Panc1 (cell line): ENCODE measurements at regions not wholly inside any gene's neighbourhood (a gene's known extent, or its start where the extent isn't known, plus 50 kb on each side); places are given as distances from the start of the nearest gene placed in this dataset.

Experiments used
- ATAC-seq: fragments of 200-7000 bp; cut with Tn5 transposase; 2 replicates; pipeline ENCODE4 v1.9.1; 2020; ENCODE audit warnings: mild to moderate bottlenecking, moderate library complexity
- BruUV-seq: library from RNA; stranded (reverse); fragments of 400-500 nt; replicated peaks from 2 replicates; lab custom pipeline; 2021; lab: Mats Ljungman, UMichigan
- CTCF ChIA-PET: fragments of 300-600 bp; sonication (Branson Sonifier 250); formaldehyde crosslinking; loops from one replicate; lab custom pipeline; 2022; ENCODE audit warnings: antibody characterized with exemption; lab: Charles Lee
- POLR2A ChIA-PET: fragments of 300-600 bp; sonication (Branson Sonifier 250); formaldehyde crosslinking; loops from one replicate; lab custom pipeline; 2022; ENCODE audit warnings: antibody characterized with exemption; lab: Charles Lee
- DNase-seq: peaks from one replicate; pipeline ENCODE4 v3.0.0-alpha.2; 2010; ENCODE audit warnings: low read depth, low spot score
- H3K27ac ChIP-seq: 2 replicates; pipeline ENCODE4 v1.5.1; 2011; ENCODE audit warnings: mild to moderate bottlenecking, low read length, inconsistent platforms
- H3K27me3 ChIP-seq: fragments of 200-500 bp; sonication (Bioruptor generic); 2 replicates; pipeline ENCODE4 v1.6.0; 2014; ENCODE audit warnings: low read length, inconsistent platforms; ENCODE audit not compliant: control insufficient read depth, insufficient read depth
- H3K36me3 ChIP-seq: fragments of 200-500 bp; sonication (Bioruptor generic); 2 replicates; pipeline ENCODE4 v1.5.1; 2014; ENCODE audit warnings: inconsistent platforms, mild to moderate bottlenecking, low read length, moderate library complexity; ENCODE audit not compliant: control insufficient read depth, insufficient read depth
- H3K4me1 ChIP-seq: 2 replicates; pipeline ENCODE4 v1.5.1; 2011; ENCODE audit warnings: inconsistent platforms, mild to moderate bottlenecking, low read length, moderate library complexity; ENCODE audit not compliant: control insufficient read depth, insufficient read depth
- H3K4me3 ChIP-seq, 2 experiments: 2 replicates each; pipeline ENCODE4 v1.5.1; 2011 to 2012; ENCODE audit warnings: low read depth in 2 of 2, low read length in 2 of 2, mild to moderate bottlenecking in 2 of 2, inconsistent platforms in 1 of 2, moderate library complexity in 1 of 2
- H3K9me3 ChIP-seq: fragments of 200-500 bp; sonication (Bioruptor generic); 2 replicates; pipeline ENCODE4 v1.5.1; 2014; ENCODE audit warnings: low read depth, mild to moderate bottlenecking, inconsistent platforms, low read length, moderate library complexity; ENCODE audit not compliant: control insufficient read depth, insufficient read depth
- CTCF ChIP-seq: fragments of 450-650 bp; IDR thresholded peaks from 2 replicates; pipeline ENCODE4 v1.5.1; 2017; ENCODE audit warnings: mild to moderate bottlenecking
- POLR2AphosphoS5 ChIP-seq: IDR thresholded peaks from 2 replicates; pipeline ENCODE4 v1.6.1; 2012; ENCODE audit warnings: mild to moderate bottlenecking, low read depth, low read length, moderate library complexity
- REST ChIP-seq, 2 experiments: IDR thresholded peaks; 2 replicates each; pipeline ENCODE4 v1.6.1; 2011 to 2012; ENCODE audit warnings: low read depth in 2 of 2, control low read depth in 1 of 2, low read length in 1 of 2, mild to moderate bottlenecking in 1 of 2, moderate library complexity in 1 of 2; ENCODE audit not compliant: insufficient read depth in 1 of 2
- SIN3A ChIP-seq: IDR thresholded peaks from 2 replicates; pipeline ENCODE4 v1.6.1; 2012; ENCODE audit warnings: low read depth, mild to moderate bottlenecking, low read length, moderate library complexity, borderline replicate concordance; ENCODE audit not compliant: insufficient read depth
- TCF7L2 ChIP-seq: IDR thresholded peaks from 2 replicates; pipeline ENCODE4 v1.6.1; 2011; ENCODE audit warnings: mild to moderate bottlenecking, low read depth, low read length, inconsistent platforms
- in situ Hi-C: cut with HindIII; loops from 2 replicates; pipeline ENCODE4 v1.10.0; 2016; ENCODE audit warnings: low sequenced_read_pairs, low pct_unique_long_range_greater_than_20kb
- intact Hi-C: fragments of 100-400 bp; cut with micrococcal nuclease; formaldehyde crosslinking; loops from one replicate; pipeline ENCODE4 v1.10.0; 2022; ENCODE audit not compliant: unreplicated experiment

- no TSS peak for BruUV-seq
- POLR2A ChIA-PET = no interaction called here
- Histone ChIP-seq H3K27ac (no peak overlapping the region), H3K36me3 (no peaks in the 10 kb centered on the region), H3K4me1 (no peaks in the 10 kb centered on the region), H3K27me3 (no peaks in the 10 kb centered on the region), H3K9me3 (no peaks in the 10 kb centered on the region), H3K4me3 (no peak overlapping the region)
- DNase-seq = no peak
- CTCF ChIA-PET = no interaction called here
- no peak for ATAC-seq
- TF ChIP-seq REST (IDR thresholded peaks at IDR 0.05; ENCODE audit: insufficient read depth in 1 of 2, low read depth in 2 of 2, low read length in 1 of 2) (no peak), POLR2AphosphoS5 (no peak), SIN3A (no peak), TCF7L2 (no peak), CTCF (no peak)
- intact Hi-C loops (no loop called here), in situ Hi-C loops (no loop called here)
Measured at GRCh38 chr14:30264161-30264560, 294.8 kb upstream of the G2E3 start.

GRCh38 chr14:30266290-30266689, 292.7 kb upstream of the G2E3 start:
- in situ Hi-C loops (no loop called here), intact Hi-C loops (no loop called here)
- Histone ChIP-seq H3K36me3 (no peaks in the 10 kb centered on the region), H3K4me3 (no peak overlapping the region), H3K27me3 (no peaks in the 10 kb centered on the region), H3K9me3 (no peaks in the 10 kb centered on the region), H3K4me1 (peaks cover 3% of the 10 kb centered on the region), H3K27ac (no peak overlapping the region)
- ChIA-PET POLR2A (no interaction called here), CTCF (interaction anchor here (0.7 kb wide), 1 partner anchor 662 kb away, joined by 4 read pairs; no protein-coding TSS in a partner anchor)
- DNase-seq = no peak
- no peak for ATAC-seq
- BruUV-seq = no TSS peak
- TF ChIP-seq SIN3A = no peak
- no peak for TF ChIP-seq CTCF
